ENCODE measurements at regions not wholly inside any gene's neighbourhood (a gene's known extent, or its start where the extent isn't known, plus 50 kb on each side); places are given as distances from the start of the nearest gene placed in this dataset.

- no peak for DNase-seq
- ATAC-seq = no peak
- Mint-ChIP-seq H3K27ac (peak overlapping the region in 8 of 10 donors; percentile 71 to 92 (median 88)), H3K9me3 (no peaks in the 10 kb centered on the region), H3K36me3 (no peaks in the 10 kb centered on the region), H3K27me3 (peaks cover 0 to 4% (median 0%) of the 10 kb centered on the region in 5 donors), H3K4me1 (peaks cover 6 to 14% (median 13%) of the 10 kb centered on the region in 4 donors), H3K4me3 (peak overlapping the region; percentile 77 to 91 (median 85))
- POLR2A ChIA-PET = interaction anchor here (0.7 to 3.3 kb wide), 5 partner anchors 14 to 240 kb away, joined by 3 to 15 read pairs (median 6); no protein-coding TSS in a partner anchor
These were observed 79.6 kb downstream of the OLIG3 start for GRCh38 chr6:137414599-137414998.

- ATAC-seq = no peak
- no peak for DNase-seq
- peaks cover 0 to 4% (median 0%) of the 10 kb centered on the region in 5 donors for H3K27me3 Mint-ChIP-seq
- H3K36me3 Mint-ChIP-seq = peaks cover 0 to 5% (median 0%) of the 10 kb centered on the region in 3 donors
- peak overlapping the region in 1 of 10 donors; percentile 9 for H3K27ac Mint-ChIP-seq
- H3K9me3 Mint-ChIP-seq = peaks cover 0 to 4% (median 0%) of the 10 kb centered on the region in 9 donors
- H3K4me3 Mint-ChIP-seq = peak overlapping the region in 1 of 10 donors; percentile 39
- POLR2A ChIA-PET = interaction anchor here (1.2 to 3.3 kb wide), 2 partner anchors 69 to 71 kb away, joined by 3 to 15 read pairs; no protein-coding TSS in a partner anchor
- peaks cover 6 to 14% (median 13%) of the 10 kb centered on the region in 4 donors for H3K4me1 Mint-ChIP-seq
These were observed 80.7 kb downstream of the OLIG3 start for GRCh38 chr6:137413482-137413881.

GRCh38 chr6:137412562-137412961 is 81.6 kb downstream of the OLIG3 start:
- peaks cover 6 to 17% (median 14%) of the 10 kb centered on the region in 4 donors for H3K4me1 Mint-ChIP-seq
- peaks cover 0 to 10% (median 4%) of the 10 kb centered on the region in 9 donors for H3K9me3 Mint-ChIP-seq
- no peak for DNase-seq
- POLR2A ChIA-PET = interaction anchor here (3.3 kb wide), 1 partner anchor 71 kb away, joined by 15 read pairs; no protein-coding TSS in a partner anchor
- H3K36me3 Mint-ChIP-seq = peaks cover 0 to 5% (median 0%) of the 10 kb centered on the region in 3 donors
- ATAC-seq = no peak
- H3K27ac Mint-ChIP-seq = no peak overlapping the region
- peaks cover 0 to 4% (median 0%) of the 10 kb centered on the region in 5 donors for H3K27me3 Mint-ChIP-seq
- H3K4me3 Mint-ChIP-seq = no peak overlapping the region

DNA sequence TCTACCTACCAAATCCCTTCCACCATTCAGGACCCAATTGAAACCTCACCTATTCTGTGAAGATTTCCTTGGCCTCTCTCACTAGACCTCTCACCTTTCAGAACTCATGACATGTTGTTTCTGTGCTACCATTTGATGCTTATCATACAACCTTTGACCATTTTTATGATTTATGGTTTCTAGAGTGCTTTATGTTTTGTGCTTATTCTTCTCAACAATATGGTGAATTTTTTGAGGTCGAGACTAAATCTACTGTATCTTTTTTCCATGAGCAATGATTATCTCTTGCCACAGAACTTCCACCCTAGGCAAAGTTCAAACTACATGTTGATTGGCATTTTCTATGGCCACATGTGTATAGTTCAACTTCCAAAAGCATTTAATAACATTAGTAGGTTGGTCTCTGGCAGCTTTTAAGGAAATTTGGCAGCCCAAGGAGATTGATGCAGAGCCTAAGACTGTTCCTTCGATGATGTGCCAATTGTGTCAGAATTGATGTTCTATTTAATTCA is 84.9 kb downstream of the OLIG3 start:
- no peak overlapping the region for H3K27ac Mint-ChIP-seq
- peaks cover 0 to 4% (median 0%) of the 10 kb centered on the region in 5 donors for H3K27me3 Mint-ChIP-seq
- H3K4me1 Mint-ChIP-seq = peaks cover 3 to 19% (median 8%) of the 10 kb centered on the region in 4 donors
- H3K36me3 Mint-ChIP-seq = peaks cover 0 to 6% (median 5%) of the 10 kb centered on the region in 3 donors
- peaks cover 0 to 24% (median 4%) of the 10 kb centered on the region in 9 donors for H3K9me3 Mint-ChIP-seq
- no peak for DNase-seq
- POLR2A ChIA-PET = no interaction called here
- no peak for ATAC-seq
- H3K4me3 Mint-ChIP-seq = no peak overlapping the region

DNA sequence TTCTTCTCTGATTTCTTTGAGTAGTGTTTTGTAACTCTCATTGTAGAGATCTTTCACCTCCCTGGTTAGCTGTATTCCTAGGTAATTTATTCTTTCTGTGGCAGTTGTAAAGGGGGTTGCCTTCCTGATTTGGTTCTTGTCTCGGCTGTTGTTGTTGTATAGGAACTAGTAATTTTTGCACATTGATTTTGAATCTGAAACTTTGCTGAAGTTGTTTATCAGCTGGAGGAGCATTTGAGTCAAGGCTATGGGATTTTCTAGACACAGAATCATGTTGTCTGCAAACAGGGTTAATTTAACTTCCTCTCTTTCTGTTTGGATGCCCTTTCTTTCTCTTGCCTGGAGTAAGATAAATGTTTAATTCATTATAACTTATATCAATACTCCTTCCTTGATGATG is 86.4 kb downstream of the OLIG3 start:
- H3K9me3 Mint-ChIP-seq = peaks cover 0 to 24% (median 4%) of the 10 kb centered on the region in 9 donors

GRCh38 chr6:137405806-137406205 is 88.4 kb downstream of the OLIG3 start:
- no peak overlapping the region for H3K4me3 Mint-ChIP-seq
- H3K9me3 Mint-ChIP-seq = peaks cover 0 to 24% (median 4%) of the 10 kb centered on the region in 9 donors
- H3K27ac Mint-ChIP-seq = peak overlapping the region in 1 of 10 donors; percentile 7
- peaks cover 3 to 19% (median 6%) of the 10 kb centered on the region in 4 donors for H3K4me1 Mint-ChIP-seq
- no peaks in the 10 kb centered on the region for H3K27me3 Mint-ChIP-seq
- ATAC-seq (no peak), DNase-seq (no peak)
- peaks cover 0 to 6% (median 5%) of the 10 kb centered on the region in 3 donors for H3K36me3 Mint-ChIP-seq
- POLR2A ChIA-PET = interaction anchor here (0.9 kb wide), 1 partner anchor 10 kb away, joined by 3 read pairs; no protein-coding TSS in a partner anchor

More for the DNA sequence above, 86.4 kb downstream of the OLIG3 start:
- H3K4me1 Mint-ChIP-seq = peaks cover 3 to 19% (median 6%) of the 10 kb centered on the region in 4 donors
- no peak overlapping the region for H3K27ac Mint-ChIP-seq
- H3K4me3 Mint-ChIP-seq = no peak overlapping the region
- H3K36me3 Mint-ChIP-seq = peaks cover 0 to 6% (median 5%) of the 10 kb centered on the region in 3 donors
- no peaks in the 10 kb centered on the region for H3K27me3 Mint-ChIP-seq
- ATAC-seq = no peak
- POLR2A ChIA-PET = no interaction called here
- DNase-seq = no peak

- Mint-ChIP-seq H3K9me3 (peaks cover 0 to 20% (median 3%) of the 10 kb centered on the region in 9 donors), H3K36me3 (peaks cover 0 to 6% (median 0%) of the 10 kb centered on the region in 3 donors), H3K4me1 (peaks cover 3 to 22% (median 6%) of the 10 kb centered on the region in 4 donors), H3K4me3 (no peak overlapping the region), H3K27me3 (no peaks in the 10 kb centered on the region), H3K27ac (no peak overlapping the region)
- DNase-seq = no peak
- ATAC-seq = no peak
- POLR2A ChIA-PET = no interaction called here
These were observed 90.3 kb downstream of the OLIG3 start for GRCh38 chr6:137403855-137404254.

GRCh38 chr6:137403443-137403842 is 90.8 kb downstream of the OLIG3 start:
- ATAC-seq = no peak
- H3K4me1 Mint-ChIP-seq = peaks cover 3 to 22% (median 6%) of the 10 kb centered on the region in 4 donors
- no peak overlapping the region for H3K4me3 Mint-ChIP-seq
- peaks cover 0 to 20% (median 3%) of the 10 kb centered on the region in 9 donors for H3K9me3 Mint-ChIP-seq
- DNase-seq = no peak
- H3K36me3 Mint-ChIP-seq = peaks cover 0 to 6% (median 0%) of the 10 kb centered on the region in 3 donors
- H3K27me3 Mint-ChIP-seq = no peaks in the 10 kb centered on the region
- POLR2A ChIA-PET = no interaction called here
- no peak overlapping the region for H3K27ac Mint-ChIP-seq

- H3K4me1 Mint-ChIP-seq = peaks cover 5 to 15% (median 6%) of the 10 kb centered on the region in 4 donors
- no peaks in the 10 kb centered on the region for H3K27me3 Mint-ChIP-seq
- H3K36me3 Mint-ChIP-seq = peaks cover 0 to 6% (median 0%) of the 10 kb centered on the region in 3 donors
- H3K4me3 Mint-ChIP-seq = no peak overlapping the region
- ATAC-seq = no peak
- H3K27ac Mint-ChIP-seq = no peak overlapping the region
- peaks cover 0 to 11% (median 2%) of the 10 kb centered on the region in 9 donors for H3K9me3 Mint-ChIP-seq
- DNase-seq = no peak
- POLR2A ChIA-PET = no interaction called here
These were observed 92.0 kb downstream of the OLIG3 start for GRCh38 chr6:137402143-137402680.

- DNase-seq = no peak
- peaks cover 2 to 9% (median 5%) of the 10 kb centered on the region in 4 donors for H3K4me1 Mint-ChIP-seq
- no peak for ATAC-seq
- no peak overlapping the region for H3K27ac Mint-ChIP-seq
- H3K27me3 Mint-ChIP-seq = no peaks in the 10 kb centered on the region
- H3K9me3 Mint-ChIP-seq = peaks cover 0 to 1% (median 0%) of the 10 kb centered on the region in 9 donors
- H3K36me3 Mint-ChIP-seq = no peaks in the 10 kb centered on the region
- POLR2A ChIA-PET = no interaction called here
- no peak overlapping the region for H3K4me3 Mint-ChIP-seq
These were observed 93.1 kb downstream of the OLIG3 start for GRCh38 chr6:137401088-137401487.

DNA sequence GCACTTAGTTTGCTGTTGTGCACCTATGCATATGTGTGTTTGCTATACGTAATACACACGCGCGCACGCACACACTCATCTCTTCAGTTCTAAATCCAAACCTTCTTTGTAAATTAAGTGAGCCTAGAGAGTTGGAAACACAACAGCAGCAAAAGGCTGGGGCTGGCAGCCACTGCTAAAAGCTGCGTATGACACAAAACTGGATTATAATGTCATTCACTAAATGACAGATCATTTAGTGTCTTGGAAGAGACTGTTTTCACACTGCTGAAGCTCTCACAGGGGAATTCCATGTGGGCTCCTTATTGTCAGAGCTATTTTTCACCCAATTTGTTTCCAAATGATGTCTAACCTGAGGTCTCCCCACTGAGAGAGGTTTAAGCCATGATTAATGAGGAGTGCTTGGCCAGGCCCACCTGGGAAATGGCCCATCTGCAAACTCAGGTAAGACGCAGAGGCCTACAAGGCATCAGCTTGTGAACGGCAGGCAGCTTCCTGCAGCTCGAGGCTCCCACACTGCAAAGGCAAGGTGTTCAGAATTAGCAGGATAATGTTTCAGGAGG is 94.2 kb downstream of the OLIG3 start:
- peaks cover 0 to 3% (median 1%) of the 10 kb centered on the region in 4 donors for H3K4me1 Mint-ChIP-seq
- no peak overlapping the region for H3K27ac Mint-ChIP-seq
- peaks cover 0 to 1% (median 0%) of the 10 kb centered on the region in 9 donors for H3K9me3 Mint-ChIP-seq
- no peak overlapping the region for H3K4me3 Mint-ChIP-seq
- POLR2A ChIA-PET = no interaction called here
- DNase-seq = no peak
- H3K36me3 Mint-ChIP-seq = peaks cover 0 to 3% (median 0%) of the 10 kb centered on the region in 3 donors
- ATAC-seq = no peak
- no peaks in the 10 kb centered on the region for H3K27me3 Mint-ChIP-seq

GRCh38 chr6:137395316-137395715 is 98.9 kb downstream of the OLIG3 start:
- H3K9me3 Mint-ChIP-seq = peaks cover 0 to 1% (median 0%) of the 10 kb centered on the region in 9 donors
- H3K27me3 Mint-ChIP-seq = no peaks in the 10 kb centered on the region
- no peak overlapping the region for H3K27ac Mint-ChIP-seq
- POLR2A ChIA-PET = no interaction called here
- no peak overlapping the region for H3K4me3 Mint-ChIP-seq
- peaks cover 0 to 3% (median 0%) of the 10 kb centered on the region in 3 donors for H3K36me3 Mint-ChIP-seq
- ATAC-seq = no peak
- DNase-seq = no peak
- H3K4me1 Mint-ChIP-seq = peaks cover 11 to 29% (median 18%) of the 10 kb centered on the region in 4 donors

Measured in naive thymus-derived CD8-positive, alpha-beta T cell (primary cell).